NCI-H1694 treated with DMSO at 0.1 percent for 48 hours (cell line): ENCODE measurements at regions not wholly inside any gene's neighbourhood (a gene's known extent, or its start where the extent isn't known, plus 50 kb on each side); places are given as distances from the start of the nearest gene placed in this dataset.
A peak's percentile ranks its signal among the peaks of the same experiment; 100 is the strongest.

ENCODE experiments used
- DNase-seq: peaks from one replicate; lab custom pipeline; 2025; lab: John Stamatoyannopoulos, UW

- no peak for DNase-seq
Measured at GRCh38 chrX:42725196-42725595, 52.8 kb downstream of the PPP1R2C start.

GRCh38 chrX:42720209-42720608 is 57.8 kb downstream of the PPP1R2C start:
- no peak for DNase-seq

GRCh38 chrX:42715701-42716262 is 62.2 kb downstream of the PPP1R2C start:
- no peak for DNase-seq

- peak; percentile 51 for DNase-seq
Measured at GRCh38 chrX:42714981-42715700, 62.8 kb downstream of the PPP1R2C start.

GRCh38 chrX:42710452-42710851 is 67.5 kb downstream of the PPP1R2C start:
- DNase-seq = no peak

GRCh38 chrX:42708222-42708621 is 69.7 kb downstream of the PPP1R2C start:
- no peak for DNase-seq

- no peak for DNase-seq
Measured at GRCh38 chrX:42707742-42708141, 70.2 kb downstream of the PPP1R2C start.

- DNase-seq = no peak
Measured at GRCh38 chrX:42704454-42704853, 73.5 kb downstream of the PPP1R2C start.

- no peak for DNase-seq
Measured at GRCh38 chrX:42697544-42697943, 80.4 kb downstream of the PPP1R2C start.

GRCh38 chrX:42696536-42697124 is 81.3 kb downstream of the PPP1R2C start:
- no peak for DNase-seq

- no peak for DNase-seq
Measured at GRCh38 chrX:42695800-42696358, 82.1 kb downstream of the PPP1R2C start.

GRCh38 chrX:42694260-42694815 is 83.6 kb downstream of the PPP1R2C start:
- DNase-seq = no peak

- no peak for DNase-seq
Measured at GRCh38 chrX:42691196-42691595, 86.8 kb downstream of the PPP1R2C start.

- DNase-seq = no peak
Measured at GRCh38 chrX:42686706-42687105, 91.3 kb downstream of the PPP1R2C start.

- DNase-seq = no peak
Measured at GRCh38 chrX:42686296-42686695, 91.7 kb downstream of the PPP1R2C start.

- no peak for DNase-seq
Measured at GRCh38 chrX:42684065-42684464, 93.9 kb downstream of the PPP1R2C start.

- no peak for DNase-seq
Measured at GRCh38 chrX:42680666-42681065, 97.3 kb downstream of the PPP1R2C start.

- DNase-seq = no peak
Measured at GRCh38 chrX:42678133-42678532, 99.8 kb downstream of the PPP1R2C start.

- DNase-seq = no peak
Measured at GRCh38 chrX:42673301-42673810, 104.6 kb downstream of the PPP1R2C start.

GRCh38 chrX:42664680-42665079 is 113.3 kb downstream of the PPP1R2C start:
- no peak for DNase-seq

- DNase-seq = no peak
Measured at GRCh38 chrX:42628471-42628870, 149.5 kb downstream of the PPP1R2C start.

- no peak for DNase-seq
Measured at GRCh38 chrX:42627891-42628290, 150.1 kb downstream of the PPP1R2C start.

- no peak for DNase-seq
Measured at GRCh38 chrX:42624524-42624923, 153.4 kb downstream of the PPP1R2C start.
